ENCODE measurements at regions not wholly inside any gene's neighbourhood (a gene's known extent, or its start where the extent isn't known, plus 50 kb on each side); places are given as distances from the start of the nearest gene placed in this dataset.

DNA sequence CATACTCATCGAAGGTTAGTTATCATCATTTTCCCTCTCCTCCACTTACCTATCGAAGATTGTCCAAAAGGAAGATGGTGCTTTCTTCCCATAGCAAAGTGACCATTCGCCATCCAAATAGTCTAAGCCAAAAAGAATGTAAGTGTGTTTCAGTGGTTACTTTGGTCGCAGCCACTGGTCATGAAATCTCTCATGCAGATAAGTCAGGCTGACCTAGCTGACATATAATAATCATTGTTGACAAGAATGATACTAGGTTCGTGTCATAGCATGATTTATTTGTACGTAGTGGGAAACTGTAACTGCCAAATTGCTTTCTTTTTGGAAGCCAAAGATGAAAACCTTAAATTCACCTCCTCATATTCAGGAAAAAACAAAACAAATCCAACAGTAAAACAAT lies 89.6 kb upstream of the PMAIP1 start:
- TF ChIP-seq, protein P1, sequence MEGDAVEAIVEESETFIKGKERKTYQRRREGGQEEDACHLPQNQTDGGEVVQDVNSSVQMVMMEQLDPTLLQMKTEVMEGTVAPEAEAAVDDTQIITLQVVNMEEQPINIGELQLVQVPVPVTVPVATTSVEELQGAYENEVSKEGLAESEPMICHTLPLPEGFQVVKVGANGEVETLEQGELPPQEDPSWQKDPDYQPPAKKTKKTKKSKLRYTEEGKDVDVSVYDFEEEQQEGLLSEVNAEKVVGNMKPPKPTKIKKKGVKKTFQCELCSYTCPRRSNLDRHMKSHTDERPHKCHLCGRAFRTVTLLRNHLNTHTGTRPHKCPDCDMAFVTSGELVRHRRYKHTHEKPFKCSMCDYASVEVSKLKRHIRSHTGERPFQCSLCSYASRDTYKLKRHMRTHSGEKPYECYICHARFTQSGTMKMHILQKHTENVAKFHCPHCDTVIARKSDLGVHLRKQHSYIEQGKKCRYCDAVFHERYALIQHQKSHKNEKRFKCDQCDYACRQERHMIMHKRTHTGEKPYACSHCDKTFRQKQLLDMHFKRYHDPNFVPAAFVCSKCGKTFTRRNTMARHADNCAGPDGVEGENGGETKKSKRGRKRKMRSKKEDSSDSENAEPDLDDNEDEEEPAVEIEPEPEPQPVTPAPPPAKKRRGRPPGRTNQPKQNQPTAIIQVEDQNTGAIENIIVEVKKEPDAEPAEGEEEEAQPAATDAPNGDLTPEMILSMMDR (IDR thresholded peaks at IDR 0.05): no peak
- no peak for TF ChIP-seq POLR2A (IDR thresholded peaks at IDR 0.05)
